HG02840 (cell line): ENCODE measurements at regions not wholly inside any gene's neighbourhood (a gene's known extent, or its start where the extent isn't known, plus 50 kb on each side); places are given as distances from the start of the nearest gene placed in this dataset.

Experiments
- ATAC-seq: cut with Tn5 transposase; IDR thresholded peaks from one replicate; pipeline ENCODE4 v1.9.1; 2021; ENCODE audit warnings: mild to moderate bottlenecking, moderate library complexity, moderate number of reproducible peaks; ENCODE audit not compliant: unreplicated experiment, low FRiP score

- ATAC-seq, result no peak
These were observed 64.7 kb upstream of the XCR1 start for GRCh38 chr3:46091741-46092701.

- no peak for ATAC-seq
These were observed 63.8 kb upstream of the XCR1 start for GRCh38 chr3:46091046-46091445.

- ATAC-seq, result no peak
These were observed 62.9 kb upstream of the XCR1 start for GRCh38 chr3:46090161-46090591.

GRCh38 chr3:46089237-46090011 is 62.1 kb upstream of the XCR1 start:
- ATAC-seq, result no peak

GRCh38 chr3:46087871-46088270 is 60.6 kb upstream of the XCR1 start:
- no peak for ATAC-seq

- no peak for ATAC-seq
These were observed 59.7 kb upstream of the XCR1 start for GRCh38 chr3:46086986-46087385.

GRCh38 chr3:46086083-46086437 is 58.8 kb upstream of the XCR1 start:
- no peak for ATAC-seq

- ATAC-seq, result no peak
These were observed 58.3 kb upstream of the XCR1 start for GRCh38 chr3:46085421-46086082.

GRCh38 chr3:46083956-46084355 is 56.7 kb upstream of the XCR1 start:
- no peak for ATAC-seq

GRCh38 chr3:46082849-46083248 is 55.6 kb upstream of the XCR1 start:
- no peak for ATAC-seq

GRCh38 chr3:46082021-46082420 is 54.7 kb upstream of the XCR1 start:
- no peak for ATAC-seq

- no peak for ATAC-seq
These were observed 53.7 kb upstream of the XCR1 start for GRCh38 chr3:46080969-46081345.

GRCh38 chr3:46080124-46080968 is 53.1 kb upstream of the XCR1 start:
- ATAC-seq, result no peak

- no peak for ATAC-seq
These were observed 51.6 kb upstream of the XCR1 start for GRCh38 chr3:46078712-46079400.
